ENCODE measurements at regions not wholly inside any gene's neighbourhood (a gene's known extent, or its start where the extent isn't known, plus 50 kb on each side); places are given as distances from the start of the nearest gene placed in this dataset.

DNA sequence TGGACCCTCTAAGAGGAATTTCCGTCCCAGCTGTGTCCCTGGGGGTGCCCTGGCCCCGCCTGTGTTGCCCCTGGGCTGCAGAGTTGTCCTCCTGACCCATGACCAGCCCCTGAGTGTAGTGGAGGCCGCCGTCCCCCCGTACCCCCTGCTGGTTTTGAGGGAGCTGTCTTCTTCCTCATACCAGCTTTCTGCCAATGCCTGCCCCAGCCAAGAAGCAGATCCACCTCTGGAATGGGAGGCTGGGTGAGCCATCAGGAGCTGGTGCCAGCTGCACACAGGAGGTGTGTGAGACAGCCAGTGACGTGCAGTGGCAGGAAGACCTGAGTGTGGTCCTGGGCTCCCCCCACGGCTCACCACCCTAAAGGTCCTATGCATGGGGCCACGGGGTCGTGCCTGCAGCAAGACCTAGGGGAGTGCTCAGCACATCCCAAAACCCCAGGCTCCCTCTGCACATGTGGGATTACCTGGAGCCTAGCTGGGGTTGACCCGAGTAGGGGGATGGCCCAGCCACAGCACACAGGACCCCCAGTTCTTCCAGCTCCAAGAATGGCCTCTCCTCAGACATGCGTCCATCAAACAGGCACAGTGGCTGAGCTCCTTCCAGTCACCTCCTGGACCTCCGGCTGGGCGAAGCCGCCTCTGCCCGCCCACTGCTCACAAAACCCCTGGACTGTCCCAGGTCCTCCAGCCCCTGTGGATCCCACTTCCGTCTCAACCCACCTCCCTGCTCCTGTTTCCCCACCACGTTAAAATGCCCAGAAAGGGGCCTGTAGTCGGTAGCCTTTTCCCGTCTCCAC is 647.6 kb downstream of the BRD1 start:
- H3F3A ChIP-seq (replicated peaks; ENCODE audit: low read depth): no peaks in the 10 kb centered on the region
- H3K36me3 ChIP-seq (ENCODE audit: insufficient read depth): no peaks in the 10 kb centered on the region; the same call in 1 of the 2 replicates
- no peak overlapping the region for H3K4me3 ChIP-seq
- Mint-ChIP-seq H3K27me3 (ENCODE audit: insufficient read depth, low read depth, poor library complexity) (peaks cover 3% of the 10 kb centered on the region), H3K9me3 (no peaks in the 10 kb centered on the region; the same call in 2 of the 3 replicates), H3K27ac (no peak overlapping the region), H3K36me3 (ENCODE audit: low read depth) (no peaks in the 10 kb centered on the region), H3K4me1 (peaks cover 2% of the 10 kb centered on the region; the same call in 2 of the 3 replicates), H3K4me3 (no peak overlapping the region)
- TF ChIP-seq, protein P1, sequence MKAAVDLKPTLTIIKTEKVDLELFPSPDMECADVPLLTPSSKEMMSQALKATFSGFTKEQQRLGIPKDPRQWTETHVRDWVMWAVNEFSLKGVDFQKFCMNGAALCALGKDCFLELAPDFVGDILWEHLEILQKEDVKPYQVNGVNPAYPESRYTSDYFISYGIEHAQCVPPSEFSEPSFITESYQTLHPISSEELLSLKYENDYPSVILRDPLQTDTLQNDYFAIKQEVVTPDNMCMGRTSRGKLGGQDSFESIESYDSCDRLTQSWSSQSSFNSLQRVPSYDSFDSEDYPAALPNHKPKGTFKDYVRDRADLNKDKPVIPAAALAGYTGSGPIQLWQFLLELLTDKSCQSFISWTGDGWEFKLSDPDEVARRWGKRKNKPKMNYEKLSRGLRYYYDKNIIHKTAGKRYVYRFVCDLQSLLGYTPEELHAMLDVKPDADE (IDR thresholded peaks at IDR 0.05): no peak
- TF ChIP-seq NANOG (IDR thresholded peaks at IDR 0.05; ENCODE audit: borderline replicate concordance) (no peak), STAT1 (IDR thresholded peaks at IDR 0.05; ENCODE audit: unreplicated experiment) (no peak), CREB1 (CRISPR knock-in tag; IDR thresholded peaks at IDR 0.05; ENCODE audit: low read depth) (no peak), ZNF331 (CRISPR knock-in tag; IDR thresholded peaks at IDR 0.05; ENCODE audit: low read depth) (no peak), CTCF (conservative IDR thresholded peaks at IDR 0.05; ENCODE audit: low read depth in 2 of 2) (no peak), ZNF114 (CRISPR knock-in tag; IDR thresholded peaks at IDR 0.05) (no peak), EZH2 (IDR thresholded peaks at IDR 0.05; ENCODE audit: low read depth, unreplicated experiment) (no peak), EZH2phosphoT487 (IDR thresholded peaks at IDR 0.05; ENCODE audit: unreplicated experiment) (no peak), JUNB (IDR thresholded peaks at IDR 0.05; ENCODE audit: unreplicated experiment) (no peak), POLR2AphosphoS5 (IDR thresholded peaks at IDR 0.05; ENCODE audit: low read depth) (no peak)
- TF ChIP-seq, protein P2, sequence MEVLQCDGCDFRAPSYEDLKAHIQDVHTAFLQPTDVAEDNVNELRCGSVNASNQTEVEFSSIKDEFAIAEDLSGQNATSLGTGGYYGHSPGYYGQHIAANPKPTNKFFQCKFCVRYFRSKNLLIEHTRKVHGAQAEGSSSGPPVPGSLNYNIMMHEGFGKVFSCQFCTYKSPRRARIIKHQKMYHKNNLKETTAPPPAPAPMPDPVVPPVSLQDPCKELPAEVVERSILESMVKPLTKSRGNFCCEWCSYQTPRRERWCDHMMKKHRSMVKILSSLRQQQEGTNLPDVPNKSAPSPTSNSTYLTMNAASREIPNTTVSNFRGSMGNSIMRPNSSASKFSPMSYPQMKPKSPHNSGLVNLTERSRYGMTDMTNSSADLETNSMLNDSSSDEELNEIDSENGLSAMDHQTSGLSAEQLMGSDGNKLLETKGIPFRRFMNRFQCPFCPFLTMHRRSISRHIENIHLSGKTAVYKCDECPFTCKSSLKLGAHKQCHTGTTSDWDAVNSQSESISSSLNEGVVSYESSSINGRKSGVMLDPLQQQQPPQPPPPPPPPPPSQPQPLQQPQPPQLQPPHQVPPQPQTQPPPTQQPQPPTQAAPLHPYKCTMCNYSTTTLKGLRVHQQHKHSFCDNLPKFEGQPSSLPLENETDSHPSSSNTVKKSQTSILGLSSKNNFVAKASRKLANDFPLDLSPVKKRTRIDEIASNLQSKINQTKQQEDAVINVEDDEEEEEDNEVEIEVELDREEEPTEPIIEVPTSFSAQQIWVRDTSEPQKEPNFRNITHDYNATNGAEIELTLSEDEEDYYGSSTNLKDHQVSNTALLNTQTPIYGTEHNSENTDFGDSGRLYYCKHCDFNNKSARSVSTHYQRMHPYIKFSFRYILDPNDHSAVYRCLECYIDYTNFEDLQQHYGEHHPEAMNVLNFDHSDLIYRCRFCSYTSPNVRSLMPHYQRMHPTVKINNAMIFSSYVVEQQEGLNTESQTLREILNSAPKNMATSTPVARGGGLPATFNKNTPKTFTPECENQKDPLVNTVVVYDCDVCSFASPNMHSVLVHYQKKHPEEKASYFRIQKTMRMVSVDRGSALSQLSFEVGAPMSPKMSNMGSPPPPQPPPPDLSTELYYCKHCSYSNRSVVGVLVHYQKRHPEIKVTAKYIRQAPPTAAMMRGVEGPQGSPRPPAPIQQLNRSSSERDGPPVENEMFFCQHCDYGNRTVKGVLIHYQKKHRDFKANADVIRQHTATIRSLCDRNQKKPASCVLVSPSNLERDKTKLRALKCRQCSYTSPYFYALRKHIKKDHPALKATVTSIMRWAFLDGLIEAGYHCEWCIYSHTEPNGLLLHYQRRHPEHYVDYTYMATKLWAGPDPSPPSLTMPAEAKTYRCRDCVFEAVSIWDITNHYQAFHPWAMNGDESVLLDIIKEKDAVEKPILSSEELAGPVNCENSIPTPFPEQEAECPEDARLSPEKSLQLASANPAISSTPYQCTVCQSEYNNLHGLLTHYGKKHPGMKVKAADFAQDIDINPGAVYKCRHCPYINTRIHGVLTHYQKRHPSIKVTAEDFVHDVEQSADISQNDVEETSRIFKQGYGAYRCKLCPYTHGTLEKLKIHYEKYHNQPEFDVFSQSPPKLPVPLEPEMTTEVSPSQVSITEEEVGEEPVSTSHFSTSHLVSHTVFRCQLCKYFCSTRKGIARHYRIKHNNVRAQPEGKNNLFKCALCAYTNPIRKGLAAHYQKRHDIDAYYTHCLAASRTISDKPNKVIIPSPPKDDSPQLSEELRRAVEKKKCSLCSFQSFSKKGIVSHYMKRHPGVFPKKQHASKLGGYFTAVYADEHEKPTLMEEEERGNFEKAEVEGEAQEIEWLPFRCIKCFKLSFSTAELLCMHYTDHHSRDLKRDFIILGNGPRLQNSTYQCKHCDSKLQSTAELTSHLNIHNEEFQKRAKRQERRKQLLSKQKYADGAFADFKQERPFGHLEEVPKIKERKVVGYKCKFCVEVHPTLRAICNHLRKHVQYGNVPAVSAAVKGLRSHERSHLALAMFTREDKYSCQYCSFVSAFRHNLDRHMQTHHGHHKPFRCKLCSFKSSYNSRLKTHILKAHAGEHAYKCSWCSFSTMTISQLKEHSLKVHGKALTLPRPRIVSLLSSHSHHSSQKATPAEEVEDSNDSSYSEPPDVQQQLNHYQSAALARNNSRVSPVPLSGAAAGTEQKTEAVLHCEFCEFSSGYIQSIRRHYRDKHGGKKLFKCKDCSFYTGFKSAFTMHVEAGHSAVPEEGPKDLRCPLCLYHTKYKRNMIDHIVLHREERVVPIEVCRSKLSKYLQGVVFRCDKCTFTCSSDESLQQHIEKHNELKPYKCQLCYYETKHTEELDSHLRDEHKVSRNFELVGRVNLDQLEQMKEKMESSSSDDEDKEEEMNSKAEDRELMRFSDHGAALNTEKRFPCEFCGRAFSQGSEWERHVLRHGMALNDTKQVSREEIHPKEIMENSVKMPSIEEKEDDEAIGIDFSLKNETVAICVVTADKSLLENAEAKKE (CRISPR knock-in tag; IDR thresholded peaks at IDR 0.05): no peak
- TF ChIP-seq, protein P3, sequence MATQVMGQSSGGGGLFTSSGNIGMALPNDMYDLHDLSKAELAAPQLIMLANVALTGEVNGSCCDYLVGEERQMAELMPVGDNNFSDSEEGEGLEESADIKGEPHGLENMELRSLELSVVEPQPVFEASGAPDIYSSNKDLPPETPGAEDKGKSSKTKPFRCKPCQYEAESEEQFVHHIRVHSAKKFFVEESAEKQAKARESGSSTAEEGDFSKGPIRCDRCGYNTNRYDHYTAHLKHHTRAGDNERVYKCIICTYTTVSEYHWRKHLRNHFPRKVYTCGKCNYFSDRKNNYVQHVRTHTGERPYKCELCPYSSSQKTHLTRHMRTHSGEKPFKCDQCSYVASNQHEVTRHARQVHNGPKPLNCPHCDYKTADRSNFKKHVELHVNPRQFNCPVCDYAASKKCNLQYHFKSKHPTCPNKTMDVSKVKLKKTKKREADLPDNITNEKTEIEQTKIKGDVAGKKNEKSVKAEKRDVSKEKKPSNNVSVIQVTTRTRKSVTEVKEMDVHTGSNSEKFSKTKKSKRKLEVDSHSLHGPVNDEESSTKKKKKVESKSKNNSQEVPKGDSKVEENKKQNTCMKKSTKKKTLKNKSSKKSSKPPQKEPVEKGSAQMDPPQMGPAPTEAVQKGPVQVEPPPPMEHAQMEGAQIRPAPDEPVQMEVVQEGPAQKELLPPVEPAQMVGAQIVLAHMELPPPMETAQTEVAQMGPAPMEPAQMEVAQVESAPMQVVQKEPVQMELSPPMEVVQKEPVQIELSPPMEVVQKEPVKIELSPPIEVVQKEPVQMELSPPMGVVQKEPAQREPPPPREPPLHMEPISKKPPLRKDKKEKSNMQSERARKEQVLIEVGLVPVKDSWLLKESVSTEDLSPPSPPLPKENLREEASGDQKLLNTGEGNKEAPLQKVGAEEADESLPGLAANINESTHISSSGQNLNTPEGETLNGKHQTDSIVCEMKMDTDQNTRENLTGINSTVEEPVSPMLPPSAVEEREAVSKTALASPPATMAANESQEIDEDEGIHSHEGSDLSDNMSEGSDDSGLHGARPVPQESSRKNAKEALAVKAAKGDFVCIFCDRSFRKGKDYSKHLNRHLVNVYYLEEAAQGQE (IDR thresholded peaks at IDR 0.05; ENCODE audit: unreplicated experiment): no peak
- H3K4me2 ChIP-seq: no peak overlapping the region
- no peak overlapping the region for H3K27ac ChIP-seq (ENCODE audit: low read depth)
- no peaks in the 10 kb centered on the region for H3K9me2 ChIP-seq (ENCODE audit: insufficient read depth)
- no peak for ATAC-seq
- H3K27me3 ChIP-seq (ENCODE audit: insufficient read depth): no peaks in the 10 kb centered on the region
- no peaks in the 10 kb centered on the region for H3K79me2 ChIP-seq (replicated peaks; ENCODE audit: insufficient read depth)
- no peaks in the 10 kb centered on the region for H3K4me1 ChIP-seq (ENCODE audit: insufficient read depth)
- no peak overlapping the region for H2AFZ ChIP-seq
- H4K20me1 ChIP-seq (replicated peaks; ENCODE audit: insufficient read depth): no peaks in the 10 kb centered on the region
- no peak for DNase-seq (ENCODE audit: low spot score)

Data from GM23338 (cell line).